HG02870 (cell line): ENCODE measurements at regions not wholly inside any gene's neighbourhood (a gene's known extent, or its start where the extent isn't known, plus 50 kb on each side); places are given as distances from the start of the nearest gene placed in this dataset.
"Not testable (repeated sequence)": the region's sequence is repeated elsewhere in the genome, so short reads cannot be mapped to it uniquely, and the experiment has no call there.

ENCODE experiments used
- ATAC-seq: cut with Tn5 transposase; IDR thresholded peaks from one replicate; pipeline ENCODE4 v1.9.1; 2021; ENCODE audit warnings: mild to moderate bottlenecking, moderate library complexity; ENCODE audit not compliant: unreplicated experiment

- ATAC-seq: no peak
Measured at GRCh38 chr4:52483186-52483890, 175.8 kb downstream of the USP46 start.

- no peak for ATAC-seq
Measured at GRCh38 chr4:52507774-52508173, 151.3 kb downstream of the USP46 start.

- ATAC-seq: no peak
Measured at GRCh38 chr4:52510939-52511565, 148.0 kb downstream of the USP46 start.

- no peak for ATAC-seq
Measured at GRCh38 chr4:52511825-52512224, 147.3 kb downstream of the USP46 start.

GRCh38 chr4:52512291-52512690 is 146.8 kb downstream of the USP46 start:
- no peak for ATAC-seq

GRCh38 chr4:52522093-52522492 is 137.0 kb downstream of the USP46 start:
- not testable (repeated sequence) for ATAC-seq

GRCh38 chr4:52529983-52530382 is 129.1 kb downstream of the USP46 start:
- ATAC-seq: no peak

- ATAC-seq: no peak
Measured at GRCh38 chr4:52535793-52536192, 123.3 kb downstream of the USP46 start.
